ENCODE measurements at regions not wholly inside any gene's neighbourhood (a gene's known extent, or its start where the extent isn't known, plus 50 kb on each side); places are given as distances from the start of the nearest gene placed in this dataset.

DNA sequence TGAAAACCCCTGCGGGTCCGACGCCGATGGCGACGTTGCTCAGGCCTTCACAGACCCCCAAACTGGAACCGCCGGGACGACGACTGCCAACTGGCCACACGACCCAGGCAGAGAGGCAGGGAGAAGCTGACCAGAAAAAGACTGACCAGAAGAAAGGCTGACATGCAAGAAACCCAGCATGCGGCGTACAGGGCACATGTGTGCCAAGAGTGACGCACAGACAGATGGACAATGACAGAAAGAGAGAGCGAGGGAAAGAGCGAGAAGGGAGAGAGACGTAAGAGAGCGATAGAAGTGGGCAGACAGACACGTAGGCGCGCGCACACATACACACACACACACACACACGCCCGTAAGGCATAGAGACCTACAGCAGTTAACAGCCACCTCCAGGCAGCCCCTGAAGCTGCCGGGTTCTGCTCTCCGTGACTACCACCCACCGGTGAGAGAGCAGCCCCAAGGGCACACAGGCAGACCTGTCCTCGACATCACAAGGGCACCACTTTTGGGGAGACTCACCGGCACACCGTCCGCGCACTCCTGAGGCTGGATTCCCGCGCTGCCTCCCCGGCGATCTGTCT lies 67.2 kb upstream of the ZNF527 start:
- H3K27ac ChIP-seq (ENCODE audit: low read length, poor library complexity, severe bottlenecking), result no peak overlapping the region
- no peaks in the 10 kb centered on the region for H3K27me3 ChIP-seq (ENCODE audit: control insufficient read depth in 1 of 2, insufficient read depth in 1 of 2, low read length in 2 of 2)
- H3K4me3 ChIP-seq (ENCODE audit: insufficient read depth in 1 of 2, low read depth in 1 of 2, low read length in 2 of 2), result peak overlapping the region in 1 of 2 experiments; percentile 58
- no peak overlapping the region for H2BK5ac ChIP-seq (ENCODE audit: low read depth, low read length, poor library complexity, severe bottlenecking)
- H3K4me2 ChIP-seq (ENCODE audit: low read length, poor library complexity, severe bottlenecking), result no peak overlapping the region
- no peak overlapping the region for H3K23ac ChIP-seq (ENCODE audit: low read length in 2 of 2)
- H4K91ac ChIP-seq (ENCODE audit: low read length), result no peak overlapping the region
- no peak overlapping the region for H4K8ac ChIP-seq (ENCODE audit: low read length)
- peak overlapping the region; percentile 76 for H3K9ac ChIP-seq (ENCODE audit: low read length)
- no peak overlapping the region for H2BK12ac ChIP-seq (ENCODE audit: low read length in 2 of 2)
- H3K18ac ChIP-seq (ENCODE audit: low read depth in 1 of 2, low read length in 2 of 2), result no peak overlapping the region
- peaks cover 2% of the 10 kb centered on the region for H3K4me1 ChIP-seq (ENCODE audit: control insufficient read depth, insufficient read depth, low read depth, low read length)
- DNase-seq, result no peak
- WGBS, result 81% methylated on average over 34 of the region's 36 CpGs
- peaks cover 12% of the 10 kb centered on the region for H3K9me3 ChIP-seq (ENCODE audit: control insufficient read depth, low read length)
- H3K36me3 ChIP-seq (ENCODE audit: control insufficient read depth in 1 of 2, insufficient read depth in 2 of 2, low read depth in 1 of 2, low read length in 2 of 2), result no peaks in the 10 kb centered on the region
- no peaks in the 10 kb centered on the region for H3K79me1 ChIP-seq (replicated peaks; ENCODE audit: low read length, poor library complexity, severe bottlenecking)
- no peak overlapping the region for H2AFZ ChIP-seq (ENCODE audit: low read depth, low read length)
- no peak overlapping the region for H2AK5ac ChIP-seq (ENCODE audit: low read length, severe bottlenecking)
- no peak overlapping the region for H3K14ac ChIP-seq (ENCODE audit: low read length in 2 of 2)
- no peak overlapping the region for H3K4ac ChIP-seq (ENCODE audit: low read depth in 1 of 2, low read length in 2 of 2)
- no peak overlapping the region for H2BK120ac ChIP-seq (ENCODE audit: low read depth, low read length)
- H2BK15ac ChIP-seq (ENCODE audit: low read depth, poor library complexity, severe bottlenecking), result no peak overlapping the region

GRCh38 chr19:37304190-37304883 lies 66.6 kb upstream of the ZNF527 start:
- 72% methylated on average over 44 of the region's 44 CpGs for WGBS
- H3K23ac ChIP-seq (ENCODE audit: low read length in 2 of 2), result no peak overlapping the region
- H3K27ac ChIP-seq (ENCODE audit: low read length, poor library complexity, severe bottlenecking), result no peak overlapping the region
- no peak overlapping the region for H4K8ac ChIP-seq (ENCODE audit: low read length)
- H3K9me3 ChIP-seq (ENCODE audit: control insufficient read depth, low read length), result peaks cover 12% of the 10 kb centered on the region
- H2AFZ ChIP-seq (ENCODE audit: low read depth, low read length), result no peak overlapping the region
- peaks cover 2% of the 10 kb centered on the region for H3K4me1 ChIP-seq (ENCODE audit: control insufficient read depth, insufficient read depth, low read depth, low read length)
- DNase-seq, result no peak
- H2BK12ac ChIP-seq (ENCODE audit: low read length in 2 of 2), result no peak overlapping the region
- peak overlapping the region in 1 of 2 experiments; percentile 58 for H3K4me3 ChIP-seq (ENCODE audit: insufficient read depth in 1 of 2, low read depth in 1 of 2, low read length in 2 of 2)
- no peaks in the 10 kb centered on the region for H3K36me3 ChIP-seq (ENCODE audit: control insufficient read depth in 1 of 2, insufficient read depth in 2 of 2, low read depth in 1 of 2, low read length in 2 of 2)
- H2BK120ac ChIP-seq (ENCODE audit: low read depth, low read length), result no peak overlapping the region
- no peak overlapping the region for H3K18ac ChIP-seq (ENCODE audit: low read depth in 1 of 2, low read length in 2 of 2)
- no peak overlapping the region for H3K14ac ChIP-seq (ENCODE audit: low read length in 2 of 2)
- H3K79me1 ChIP-seq (replicated peaks; ENCODE audit: low read length, poor library complexity, severe bottlenecking), result no peaks in the 10 kb centered on the region
- peak overlapping the region; percentile 76 for H3K9ac ChIP-seq (ENCODE audit: low read length)
- H4K91ac ChIP-seq (ENCODE audit: low read length), result no peak overlapping the region
- no peak overlapping the region for H2BK15ac ChIP-seq (ENCODE audit: low read depth, poor library complexity, severe bottlenecking)
- H2AK5ac ChIP-seq (ENCODE audit: low read length, severe bottlenecking), result no peak overlapping the region
- H2BK5ac ChIP-seq (ENCODE audit: low read depth, low read length, poor library complexity, severe bottlenecking), result no peak overlapping the region
- no peaks in the 10 kb centered on the region for H3K27me3 ChIP-seq (ENCODE audit: control insufficient read depth in 1 of 2, insufficient read depth in 1 of 2, low read length in 2 of 2)
- H3K4ac ChIP-seq (ENCODE audit: low read depth in 1 of 2, low read length in 2 of 2), result no peak overlapping the region
- H3K4me2 ChIP-seq (ENCODE audit: low read length, poor library complexity, severe bottlenecking), result no peak overlapping the region

GRCh38 chr19:37304884-37305255 lies 66.0 kb upstream of the ZNF527 start:
- H3K36me3 ChIP-seq (ENCODE audit: control insufficient read depth in 1 of 2, insufficient read depth in 2 of 2, low read depth in 1 of 2, low read length in 2 of 2), result no peaks in the 10 kb centered on the region
- no peak overlapping the region for H3K4me3 ChIP-seq (ENCODE audit: insufficient read depth in 1 of 2, low read depth in 1 of 2, low read length in 2 of 2)
- no peak overlapping the region for H2AK5ac ChIP-seq (ENCODE audit: low read length, severe bottlenecking)
- no peak overlapping the region for H2BK120ac ChIP-seq (ENCODE audit: low read depth, low read length)
- no peak overlapping the region for H3K4me2 ChIP-seq (ENCODE audit: low read length, poor library complexity, severe bottlenecking)
- H3K23ac ChIP-seq (ENCODE audit: low read length in 2 of 2), result no peak overlapping the region
- no peak overlapping the region for H3K14ac ChIP-seq (ENCODE audit: low read length in 2 of 2)
- H3K18ac ChIP-seq (ENCODE audit: low read depth in 1 of 2, low read length in 2 of 2), result no peak overlapping the region
- 96% methylated on average over 17 of the region's 17 CpGs for WGBS
- no peak for DNase-seq
- no peak overlapping the region for H2BK5ac ChIP-seq (ENCODE audit: low read depth, low read length, poor library complexity, severe bottlenecking)
- peaks cover 2% of the 10 kb centered on the region for H3K4me1 ChIP-seq (ENCODE audit: control insufficient read depth, insufficient read depth, low read depth, low read length)
- no peak overlapping the region for H2BK12ac ChIP-seq (ENCODE audit: low read length in 2 of 2)
- no peak overlapping the region for H3K27ac ChIP-seq (ENCODE audit: low read length, poor library complexity, severe bottlenecking)
- no peak overlapping the region for H4K8ac ChIP-seq (ENCODE audit: low read length)
- no peak overlapping the region for H4K91ac ChIP-seq (ENCODE audit: low read length)
- H3K79me1 ChIP-seq (replicated peaks; ENCODE audit: low read length, poor library complexity, severe bottlenecking), result no peaks in the 10 kb centered on the region
- H3K4ac ChIP-seq (ENCODE audit: low read depth in 1 of 2, low read length in 2 of 2), result no peak overlapping the region
- H3K9me3 ChIP-seq (ENCODE audit: control insufficient read depth, low read length), result peaks cover 12% of the 10 kb centered on the region
- H2AFZ ChIP-seq (ENCODE audit: low read depth, low read length), result no peak overlapping the region
- no peak overlapping the region for H2BK15ac ChIP-seq (ENCODE audit: low read depth, poor library complexity, severe bottlenecking)
- no peaks in the 10 kb centered on the region for H3K27me3 ChIP-seq (ENCODE audit: control insufficient read depth in 1 of 2, insufficient read depth in 1 of 2, low read length in 2 of 2)
- no peak overlapping the region for H3K9ac ChIP-seq (ENCODE audit: low read length)

DNA sequence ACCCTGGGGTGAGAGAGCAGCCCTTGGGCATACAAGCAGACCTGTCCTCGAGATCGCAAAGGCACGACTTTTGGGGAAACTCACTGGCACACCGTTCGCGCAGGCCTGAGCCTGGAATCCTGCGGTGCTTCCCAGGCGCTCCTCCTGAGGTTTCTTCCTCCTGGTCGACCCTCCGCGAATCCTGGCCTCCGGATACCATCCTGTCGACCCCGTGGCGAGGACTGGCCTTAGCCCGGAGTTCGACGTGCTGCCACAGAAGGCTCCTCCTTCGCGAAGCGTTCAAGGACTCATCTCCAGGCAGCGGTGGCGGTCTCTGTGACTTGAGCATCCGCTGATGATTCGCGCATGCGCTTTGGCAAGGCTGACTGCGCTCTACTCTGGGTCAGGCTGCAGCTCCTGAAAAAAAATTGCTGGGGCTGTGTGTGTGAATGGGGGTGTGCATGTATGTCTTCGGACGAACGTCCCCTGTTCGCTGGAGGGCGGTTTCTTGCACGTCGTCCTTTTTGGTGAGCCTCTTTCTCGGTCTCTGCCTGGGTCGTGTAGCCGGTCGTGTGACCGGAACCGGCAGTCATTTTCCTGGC lies 64.4 kb upstream of the ZNF527 start:
- WGBS, result 91% methylated on average over 41 of the region's 41 CpGs
- Histone ChIP-seq H3K9me3 (ENCODE audit: control insufficient read depth, low read length) (peaks cover 12% of the 10 kb centered on the region), H3K79me1 (replicated peaks; ENCODE audit: low read length, poor library complexity, severe bottlenecking) (no peaks in the 10 kb centered on the region), H2AK5ac (ENCODE audit: low read length, severe bottlenecking) (no peak overlapping the region), H3K4me2 (ENCODE audit: low read length, poor library complexity, severe bottlenecking) (no peak overlapping the region), H4K8ac (ENCODE audit: low read length) (no peak overlapping the region), H2BK15ac (ENCODE audit: low read depth, poor library complexity, severe bottlenecking) (no peak overlapping the region), H3K4me1 (ENCODE audit: control insufficient read depth, insufficient read depth, low read depth, low read length) (peaks cover 2% of the 10 kb centered on the region), H4K91ac (ENCODE audit: low read length) (no peak overlapping the region), H3K4ac (ENCODE audit: low read depth in 1 of 2, low read length in 2 of 2) (no peak overlapping the region), H2BK120ac (ENCODE audit: low read depth, low read length) (no peak overlapping the region), H3K27ac (ENCODE audit: low read length, poor library complexity, severe bottlenecking) (no peak overlapping the region), H3K9ac (ENCODE audit: low read length) (no peak overlapping the region), H3K36me3 (ENCODE audit: control insufficient read depth in 1 of 2, insufficient read depth in 2 of 2, low read depth in 1 of 2, low read length in 2 of 2) (no peaks in the 10 kb centered on the region), H3K18ac (ENCODE audit: low read depth in 1 of 2, low read length in 2 of 2) (no peak overlapping the region), H3K27me3 (ENCODE audit: control insufficient read depth in 1 of 2, insufficient read depth in 1 of 2, low read length in 2 of 2) (no peaks in the 10 kb centered on the region), H2BK5ac (ENCODE audit: low read depth, low read length, poor library complexity, severe bottlenecking) (no peak overlapping the region), H2BK12ac (ENCODE audit: low read length in 2 of 2) (no peak overlapping the region), H2AFZ (ENCODE audit: low read depth, low read length) (no peak overlapping the region), H3K23ac (ENCODE audit: low read length in 2 of 2) (no peak overlapping the region), H3K14ac (ENCODE audit: low read length in 2 of 2) (no peak overlapping the region), H3K4me3 (ENCODE audit: insufficient read depth in 1 of 2, low read depth in 1 of 2, low read length in 2 of 2) (no peak overlapping the region)
- DNase-seq, result no peak

All from mesenchymal stem cell (in vitro differentiated cells and primary cell).